ENCODE measurements at regions not wholly inside any gene's neighbourhood (a gene's known extent, or its start where the extent isn't known, plus 50 kb on each side); places are given as distances from the start of the nearest gene placed in this dataset.

- TF ChIP-seq CTCF (IDR thresholded peaks at IDR 0.05) (no peak), POLR2A (IDR thresholded peaks at IDR 0.05) (no peak)
Measured at GRCh38 chr4:12022409-12022808, 593.7 kb upstream of the HS3ST1 start.
